ENCODE measurements at regions not wholly inside any gene's neighbourhood (a gene's known extent, or its start where the extent isn't known, plus 50 kb on each side); places are given as distances from the start of the nearest gene placed in this dataset.

GRCh38 chr7:16023503-16023902 lies 337.0 kb upstream of the MEOX2 start:
- Histone ChIP-seq H3K9ac (ENCODE audit: low read length in 3 of 3) (no peak overlapping the region), H3K27me3 (ENCODE audit: control insufficient read depth, insufficient read depth, low read length) (no peaks in the 10 kb centered on the region), H3K36me3 (ENCODE audit: control insufficient read depth in 2 of 3, insufficient read depth in 3 of 3, low read length in 3 of 3) (no peaks in the 10 kb centered on the region), H3K27ac (ENCODE audit: low read depth in 2 of 2, low read length in 2 of 2) (no peak overlapping the region), H3K9me3 (ENCODE audit: control insufficient read depth in 2 of 3, insufficient read depth in 1 of 3, low read length in 3 of 3) (no peaks in the 10 kb centered on the region), H3K4me1 (ENCODE audit: control insufficient read depth in 2 of 3, insufficient read depth in 2 of 3, low read depth in 1 of 3, low read length in 3 of 3) (no peaks in the 10 kb centered on the region), H3K4me3 (ENCODE audit: low read length in 3 of 3) (no peak overlapping the region)
- FAIRE-seq (no peak), DNase-seq (no peak)
- TF ChIP-seq CTCF (IDR thresholded peaks at IDR 0.05; ENCODE audit: borderline replicate concordance, extremely low read depth, insufficient read depth) = no peak
- intact Hi-C loops (cut with DNase I) = no loop called here

- Histone ChIP-seq H3K36me3 (ENCODE audit: control insufficient read depth in 2 of 3, insufficient read depth in 3 of 3, low read length in 3 of 3) (no peaks in the 10 kb centered on the region), H3K27me3 (ENCODE audit: control insufficient read depth, insufficient read depth, low read length) (no peaks in the 10 kb centered on the region), H3K9ac (ENCODE audit: low read length in 3 of 3) (no peak overlapping the region), H3K9me3 (ENCODE audit: control insufficient read depth in 2 of 3, insufficient read depth in 1 of 3, low read length in 3 of 3) (no peaks in the 10 kb centered on the region), H3K4me3 (ENCODE audit: low read length in 3 of 3) (no peak overlapping the region), H3K27ac (ENCODE audit: low read depth in 2 of 2, low read length in 2 of 2) (no peak overlapping the region), H3K4me1 (ENCODE audit: control insufficient read depth in 2 of 3, insufficient read depth in 2 of 3, low read depth in 1 of 3, low read length in 3 of 3) (no peaks in the 10 kb centered on the region)
- DNase-seq = no peak
- no peak for TF ChIP-seq CTCF (IDR thresholded peaks at IDR 0.05; ENCODE audit: borderline replicate concordance, extremely low read depth, insufficient read depth)
- intact Hi-C loops (cut with DNase I) = no loop called here
- FAIRE-seq = no peak
These were observed 336.6 kb upstream of the MEOX2 start for GRCh38 chr7:16023046-16023445.

GRCh38 chr7:16021851-16022250 lies 335.4 kb upstream of the MEOX2 start:
- Histone ChIP-seq H3K36me3 (ENCODE audit: control insufficient read depth in 2 of 3, insufficient read depth in 3 of 3, low read length in 3 of 3) (no peaks in the 10 kb centered on the region), H3K9ac (ENCODE audit: low read length in 3 of 3) (no peak overlapping the region), H3K4me3 (ENCODE audit: low read length in 3 of 3) (no peak overlapping the region), H3K4me1 (ENCODE audit: control insufficient read depth in 2 of 3, insufficient read depth in 2 of 3, low read depth in 1 of 3, low read length in 3 of 3) (no peaks in the 10 kb centered on the region), H3K9me3 (ENCODE audit: control insufficient read depth in 2 of 3, insufficient read depth in 1 of 3, low read length in 3 of 3) (no peaks in the 10 kb centered on the region), H3K27ac (ENCODE audit: low read depth in 2 of 2, low read length in 2 of 2) (no peak overlapping the region), H3K27me3 (ENCODE audit: control insufficient read depth, insufficient read depth, low read length) (no peaks in the 10 kb centered on the region)
- peak in 1 of 5 donors; percentile 10 for DNase-seq
- TF ChIP-seq CTCF (IDR thresholded peaks at IDR 0.05; ENCODE audit: borderline replicate concordance, extremely low read depth, insufficient read depth) = no peak
- no peak for FAIRE-seq
- intact Hi-C loops (cut with DNase I) = no loop called here

GRCh38 chr7:16015981-16016380 lies 329.5 kb upstream of the MEOX2 start:
- no peaks in the 10 kb centered on the region for H3K4me1 ChIP-seq (ENCODE audit: control insufficient read depth in 2 of 3, insufficient read depth in 2 of 3, low read depth in 1 of 3, low read length in 3 of 3)
- H3K36me3 ChIP-seq (ENCODE audit: control insufficient read depth in 2 of 3, insufficient read depth in 3 of 3, low read length in 3 of 3) = no peaks in the 10 kb centered on the region
- no peak overlapping the region for H3K9ac ChIP-seq (ENCODE audit: low read length in 3 of 3)
- H3K9me3 ChIP-seq (ENCODE audit: control insufficient read depth in 2 of 3, insufficient read depth in 1 of 3, low read length in 3 of 3) = no peaks in the 10 kb centered on the region
- intact Hi-C loops (cut with DNase I) = no loop called here
- no peak for FAIRE-seq
- no peak for DNase-seq
- H3K27ac ChIP-seq (ENCODE audit: low read depth in 2 of 2, low read length in 2 of 2) = no peak overlapping the region
- H3K27me3 ChIP-seq (ENCODE audit: control insufficient read depth, insufficient read depth, low read length) = no peaks in the 10 kb centered on the region
- TF ChIP-seq CTCF (IDR thresholded peaks at IDR 0.05; ENCODE audit: borderline replicate concordance, extremely low read depth, insufficient read depth) = no peak
- no peak overlapping the region for H3K4me3 ChIP-seq (ENCODE audit: low read length in 3 of 3)

Data from kidney (tissue), 13 donors.